ENCODE measurements at regions not wholly inside any gene's neighbourhood (a gene's known extent, or its start where the extent isn't known, plus 50 kb on each side); places are given as distances from the start of the nearest gene placed in this dataset.
A peak's percentile ranks its signal among the peaks of the same experiment; 100 is the strongest.

DNA sequence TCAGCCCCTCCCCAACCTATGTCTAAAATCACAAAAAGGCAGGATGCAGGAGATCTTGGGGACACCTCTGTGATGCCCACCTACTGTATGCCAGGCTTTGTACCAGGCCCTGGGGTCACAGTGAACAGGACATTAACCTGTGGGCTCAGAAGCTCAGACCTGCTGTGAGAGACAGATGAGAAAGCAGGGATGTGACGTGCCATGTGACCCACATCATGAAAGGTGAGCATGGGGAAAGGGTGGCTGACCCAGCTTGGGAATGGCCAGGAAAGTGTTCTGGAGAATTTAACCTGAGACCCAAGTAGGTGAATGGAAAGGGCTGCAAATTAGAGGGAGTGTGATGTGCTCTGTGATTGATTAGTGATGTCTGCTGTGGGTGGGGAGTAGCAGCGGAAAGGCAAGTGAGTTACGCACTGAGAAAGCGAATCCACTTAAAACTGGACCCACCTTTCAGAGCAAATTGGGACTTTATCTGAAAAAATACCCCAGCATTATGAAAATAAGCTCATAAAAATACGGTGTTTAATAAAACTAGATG lies 132.2 kb downstream of the IRF8 start:
- no peak for DNase-seq (ENCODE audit: low read depth, low spot score)
- Histone ChIP-seq H3K4me2 (ENCODE audit: low read length) (no peak overlapping the region), H3K27me3 (ENCODE audit: insufficient read depth, low read length) (peaks cover 37% of the 10 kb centered on the region), H3K9ac (ENCODE audit: low read length) (no peak overlapping the region), H3K9me2 (ENCODE audit: insufficient read depth) (no peaks in the 10 kb centered on the region), H2AFZ (ENCODE audit: low read depth, low read length, poor library complexity, severe bottlenecking) (no peak overlapping the region), H3K27ac (ENCODE audit: low read depth, low read length) (no peak overlapping the region), H4K20me1 (ENCODE audit: insufficient read depth) (no peaks in the 10 kb centered on the region), H3K4me1 (ENCODE audit: control insufficient read depth in 1 of 2, insufficient read depth in 2 of 2, low read length in 2 of 2) (no peaks in the 10 kb centered on the region; a peak in 1 of 4 replicates), H3K4me3 (replicated peaks in 1 of 2; ENCODE audit: low read depth in 1 of 2, low read length in 2 of 2) (no peak overlapping the region), H3K36me3 (ENCODE audit: control insufficient read depth in 1 of 2, insufficient read depth in 2 of 2, low read length in 2 of 2) (no peaks in the 10 kb centered on the region), H3K79me2 (ENCODE audit: insufficient read depth, low read length) (no peaks in the 10 kb centered on the region), H3K9me3 (ENCODE audit: control insufficient read depth in 1 of 2, insufficient read depth in 1 of 2, low read depth in 1 of 2, low read length in 2 of 2) (no peaks in the 10 kb centered on the region)
- ChIA-PET POLR2A (no interaction called here), CTCF (interaction anchor here (1.6 kb wide), 1 partner anchor 210 kb away, joined by 5 read pairs; no protein-coding TSS in a partner anchor), RAD21 (ENCODE audit: low non-redundant PET in 1 of 2, low total read pairs in 2 of 2, uncharacterized antibody in 2 of 2, unreplicated experiment in 2 of 2) (no interaction called here)
- TF ChIP-seq, protein P1, sequence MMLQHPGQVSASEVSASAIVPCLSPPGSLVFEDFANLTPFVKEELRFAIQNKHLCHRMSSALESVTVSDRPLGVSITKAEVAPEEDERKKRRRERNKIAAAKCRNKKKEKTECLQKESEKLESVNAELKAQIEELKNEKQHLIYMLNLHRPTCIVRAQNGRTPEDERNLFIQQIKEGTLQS (IDR thresholded peaks at IDR 0.05) = no peak
- TF ChIP-seq SP1 (IDR thresholded peaks at IDR 0.05; ENCODE audit: low read depth) (no peak), ELF1 (IDR thresholded peaks at IDR 0.05; ENCODE audit: borderline replicate concordance, low read depth) (no peak), EZH2phosphoT487 (IDR thresholded peaks at IDR 0.05; ENCODE audit: borderline replicate concordance) (no peak), EZH2 (IDR thresholded peaks at IDR 0.05) (no peak)
- TF ChIP-seq, protein P2, sequence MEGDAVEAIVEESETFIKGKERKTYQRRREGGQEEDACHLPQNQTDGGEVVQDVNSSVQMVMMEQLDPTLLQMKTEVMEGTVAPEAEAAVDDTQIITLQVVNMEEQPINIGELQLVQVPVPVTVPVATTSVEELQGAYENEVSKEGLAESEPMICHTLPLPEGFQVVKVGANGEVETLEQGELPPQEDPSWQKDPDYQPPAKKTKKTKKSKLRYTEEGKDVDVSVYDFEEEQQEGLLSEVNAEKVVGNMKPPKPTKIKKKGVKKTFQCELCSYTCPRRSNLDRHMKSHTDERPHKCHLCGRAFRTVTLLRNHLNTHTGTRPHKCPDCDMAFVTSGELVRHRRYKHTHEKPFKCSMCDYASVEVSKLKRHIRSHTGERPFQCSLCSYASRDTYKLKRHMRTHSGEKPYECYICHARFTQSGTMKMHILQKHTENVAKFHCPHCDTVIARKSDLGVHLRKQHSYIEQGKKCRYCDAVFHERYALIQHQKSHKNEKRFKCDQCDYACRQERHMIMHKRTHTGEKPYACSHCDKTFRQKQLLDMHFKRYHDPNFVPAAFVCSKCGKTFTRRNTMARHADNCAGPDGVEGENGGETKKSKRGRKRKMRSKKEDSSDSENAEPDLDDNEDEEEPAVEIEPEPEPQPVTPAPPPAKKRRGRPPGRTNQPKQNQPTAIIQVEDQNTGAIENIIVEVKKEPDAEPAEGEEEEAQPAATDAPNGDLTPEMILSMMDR (IDR thresholded peaks at IDR 0.05 in 2 of 3, conservative IDR thresholded peaks at IDR 0.05 in 1 of 3; ENCODE audit: borderline replicate concordance in 1 of 3, insufficient read depth in 1 of 3, low read depth in 2 of 3, low read length in 2 of 3) = no peak
- intact Hi-C loops (cut with micrococcal nuclease) = no loop called here
- ATAC-seq = no peak
- no TSS peak for BruUV-seq (replicated peaks)

DNA sequence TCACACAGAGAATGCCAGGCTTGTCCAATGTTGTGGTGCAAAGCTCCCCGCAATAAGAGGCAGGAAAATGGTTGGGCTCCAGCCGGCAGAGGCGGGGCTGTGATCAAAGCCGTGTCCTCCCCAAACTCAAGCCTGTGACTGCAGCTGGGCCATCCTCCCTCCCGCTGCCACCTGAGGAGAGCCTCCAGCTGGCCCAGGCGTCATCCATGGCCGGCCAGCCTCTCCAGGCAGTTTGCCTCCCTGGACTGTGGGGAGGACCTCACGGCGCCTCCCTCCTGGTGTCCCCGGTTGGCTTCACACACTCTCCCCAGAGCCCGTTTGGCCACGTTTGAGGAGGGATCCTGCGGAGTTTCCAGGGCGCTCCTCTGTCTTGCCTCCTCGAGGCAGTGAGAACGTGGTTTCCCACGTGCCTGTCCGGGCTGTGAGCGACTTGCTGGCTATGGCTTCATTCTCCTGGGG lies 134.1 kb downstream of the IRF8 start:
- Histone ChIP-seq H4K20me1 (ENCODE audit: insufficient read depth) (no peaks in the 10 kb centered on the region), H2AFZ (ENCODE audit: low read depth, low read length, poor library complexity, severe bottlenecking) (no peak overlapping the region), H3K4me2 (ENCODE audit: low read length) (no peak overlapping the region), H3K36me3 (ENCODE audit: control insufficient read depth in 1 of 2, insufficient read depth in 2 of 2, low read length in 2 of 2) (no peaks in the 10 kb centered on the region), H3K79me2 (ENCODE audit: insufficient read depth, low read length) (no peaks in the 10 kb centered on the region), H3K9me2 (ENCODE audit: insufficient read depth) (no peaks in the 10 kb centered on the region), H3K27me3 (ENCODE audit: insufficient read depth, low read length) (peaks cover 24% of the 10 kb centered on the region), H3K9ac (ENCODE audit: low read length) (no peak overlapping the region), H3K9me3 (ENCODE audit: control insufficient read depth in 1 of 2, insufficient read depth in 1 of 2, low read depth in 1 of 2, low read length in 2 of 2) (no peaks in the 10 kb centered on the region), H3K4me3 (replicated peaks in 1 of 2; ENCODE audit: low read depth in 1 of 2, low read length in 2 of 2) (no peak overlapping the region), H3K4me1 (ENCODE audit: control insufficient read depth in 1 of 2, insufficient read depth in 2 of 2, low read length in 2 of 2) (no peaks in the 10 kb centered on the region), H3K27ac (ENCODE audit: low read depth, low read length) (no peak overlapping the region)
- DNase-seq (ENCODE audit: low read depth, low spot score) (no peak), ATAC-seq (0 out of 2 replicates have a peak, but pooled peaks have one; percentile 23)
- intact Hi-C loops (cut with micrococcal nuclease) = no loop called here
- BruUV-seq (replicated peaks) = no TSS peak
- ChIA-PET CTCF (no interaction called here), RAD21 (ENCODE audit: low non-redundant PET in 1 of 2, low total read pairs in 2 of 2, uncharacterized antibody in 2 of 2, unreplicated experiment in 2 of 2) (no interaction called here), POLR2A (no interaction called here)
- TF ChIP-seq CEBPB (IDR thresholded peaks at IDR 0.05; ENCODE audit: low read depth) = no peak
- no peak for TF ChIP-seq POLR2A (IDR thresholded peaks at IDR 0.05; ENCODE audit: borderline replicate concordance, extremely low read depth, insufficient read depth, insufficient read length)
- no peak for TF ChIP-seq POLR2AphosphoS5 (IDR thresholded peaks at IDR 0.05; ENCODE audit: low read depth, low read length)
- TF ChIP-seq JUND (IDR thresholded peaks at IDR 0.05) = no peak
